SK-N-SH (cell line): ENCODE measurements at regions not wholly inside any gene's neighbourhood (a gene's known extent, or its start where the extent isn't known, plus 50 kb on each side); places are given as distances from the start of the nearest gene placed in this dataset.

Experiments
- EZH2phosphoT487 ChIP-seq: fragments of 200-600 bp; sonication (generic); IDR thresholded peaks from 2 replicates; pipeline ENCODE4 v1.6.1; 2017; ENCODE audit warnings: low read depth, mixed run types, mild to moderate bottlenecking, antibody characterized with exemption, moderate library complexity, borderline replicate concordance
- TF ChIP-seq, protein P1 (sequence below): fragments of 200-600 bp; sonication (generic); IDR thresholded peaks from 2 replicates; pipeline ENCODE4 v1.6.1; 2017; ENCODE audit warnings: antibody characterized with exemption, mild to moderate bottlenecking, moderate library complexity
- TF ChIP-seq, protein P2 (sequence below): IDR thresholded peaks from 2 replicates; pipeline ENCODE4; 2012

DNA sequence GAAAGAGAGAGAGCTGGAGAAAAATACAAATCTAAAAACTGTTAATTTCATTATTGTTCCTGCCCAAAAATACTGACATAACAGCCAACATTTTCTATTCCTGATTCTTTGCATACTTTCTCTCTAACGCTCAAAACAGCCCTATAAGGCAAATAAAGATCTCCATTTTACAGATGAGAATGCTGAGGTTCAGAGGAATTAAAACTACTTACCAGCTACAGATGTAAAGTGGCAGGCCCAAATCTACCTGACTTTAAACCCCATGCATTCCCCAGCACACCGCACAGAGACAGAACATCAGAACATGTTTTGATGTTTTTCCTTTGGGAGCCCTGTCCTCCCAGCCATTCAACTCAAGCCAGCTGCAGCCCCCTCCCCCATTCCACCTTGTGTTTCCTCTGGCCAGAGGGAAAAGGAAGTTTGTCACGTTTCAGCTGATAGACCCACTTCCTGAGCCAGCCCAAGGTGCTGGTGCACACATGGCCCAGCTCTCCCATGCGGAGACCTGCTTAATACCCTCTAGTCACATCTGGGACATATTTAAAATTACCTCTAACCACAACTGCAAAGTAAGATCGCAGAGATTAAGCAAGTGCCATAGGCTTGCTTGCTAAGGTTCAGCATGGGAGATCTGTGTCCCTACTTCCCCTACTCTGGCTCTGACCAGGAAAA, 133.1 kb upstream of the NFIA start:
- TF ChIP-seq, protein P1, sequence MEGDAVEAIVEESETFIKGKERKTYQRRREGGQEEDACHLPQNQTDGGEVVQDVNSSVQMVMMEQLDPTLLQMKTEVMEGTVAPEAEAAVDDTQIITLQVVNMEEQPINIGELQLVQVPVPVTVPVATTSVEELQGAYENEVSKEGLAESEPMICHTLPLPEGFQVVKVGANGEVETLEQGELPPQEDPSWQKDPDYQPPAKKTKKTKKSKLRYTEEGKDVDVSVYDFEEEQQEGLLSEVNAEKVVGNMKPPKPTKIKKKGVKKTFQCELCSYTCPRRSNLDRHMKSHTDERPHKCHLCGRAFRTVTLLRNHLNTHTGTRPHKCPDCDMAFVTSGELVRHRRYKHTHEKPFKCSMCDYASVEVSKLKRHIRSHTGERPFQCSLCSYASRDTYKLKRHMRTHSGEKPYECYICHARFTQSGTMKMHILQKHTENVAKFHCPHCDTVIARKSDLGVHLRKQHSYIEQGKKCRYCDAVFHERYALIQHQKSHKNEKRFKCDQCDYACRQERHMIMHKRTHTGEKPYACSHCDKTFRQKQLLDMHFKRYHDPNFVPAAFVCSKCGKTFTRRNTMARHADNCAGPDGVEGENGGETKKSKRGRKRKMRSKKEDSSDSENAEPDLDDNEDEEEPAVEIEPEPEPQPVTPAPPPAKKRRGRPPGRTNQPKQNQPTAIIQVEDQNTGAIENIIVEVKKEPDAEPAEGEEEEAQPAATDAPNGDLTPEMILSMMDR = no peak
- TF ChIP-seq, protein P2, sequence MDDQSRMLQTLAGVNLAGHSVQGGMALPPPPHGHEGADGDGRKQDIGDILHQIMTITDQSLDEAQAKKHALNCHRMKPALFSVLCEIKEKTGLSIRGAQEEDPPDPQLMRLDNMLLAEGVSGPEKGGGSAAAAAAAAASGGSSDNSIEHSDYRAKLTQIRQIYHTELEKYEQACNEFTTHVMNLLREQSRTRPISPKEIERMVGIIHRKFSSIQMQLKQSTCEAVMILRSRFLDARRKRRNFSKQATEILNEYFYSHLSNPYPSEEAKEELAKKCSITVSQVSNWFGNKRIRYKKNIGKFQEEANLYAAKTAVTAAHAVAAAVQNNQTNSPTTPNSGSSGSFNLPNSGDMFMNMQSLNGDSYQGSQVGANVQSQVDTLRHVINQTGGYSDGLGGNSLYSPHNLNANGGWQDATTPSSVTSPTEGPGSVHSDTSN = no peak
- TF ChIP-seq EZH2phosphoT487 = no peak
